ENCODE measurements at regions not wholly inside any gene's neighbourhood (a gene's known extent, or its start where the extent isn't known, plus 50 kb on each side); places are given as distances from the start of the nearest gene placed in this dataset.

DNA sequence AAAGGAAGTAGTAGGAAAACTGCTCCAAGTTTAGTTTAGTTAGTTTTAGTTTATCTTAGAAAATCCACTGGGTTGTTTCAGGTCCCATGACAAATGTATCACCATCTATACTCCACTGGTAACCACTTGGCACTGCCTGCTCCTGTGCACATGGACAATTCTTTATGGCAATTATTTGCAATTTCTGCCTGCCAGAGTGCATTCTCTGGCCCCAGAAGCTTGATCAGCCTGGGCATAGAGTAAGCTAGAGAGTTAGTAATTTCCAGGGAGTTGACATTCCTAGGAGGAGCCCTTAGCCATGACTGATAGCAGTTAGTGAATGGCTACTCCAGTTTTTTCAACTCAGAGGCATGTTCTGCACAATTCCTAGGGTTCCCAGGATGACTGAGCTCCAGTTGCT is 203.2 kb upstream of the FGF13 start:
- TF ChIP-seq CTCF (conservative IDR thresholded peaks at IDR 0.05) (no peak), EZH2 (IDR thresholded peaks at IDR 0.05; ENCODE audit: low read depth) (no peak)
